ENCODE measurements at regions not wholly inside any gene's neighbourhood (a gene's known extent, or its start where the extent isn't known, plus 50 kb on each side); places are given as distances from the start of the nearest gene placed in this dataset.

- Histone ChIP-seq H4K20me1 (ENCODE audit: low read depth) (no peaks in the 10 kb centered on the region), H3K27me3 (no peaks in the 10 kb centered on the region), H3K4me2 (no peak overlapping the region), H3F3A (ENCODE audit: low read depth) (no peaks in the 10 kb centered on the region), H3K9me3 (ENCODE audit: low read depth) (no peaks in the 10 kb centered on the region), H3K4me3 (no peak overlapping the region), H3K79me2 (ENCODE audit: low read depth) (no peaks in the 10 kb centered on the region), H3K9ac (no peak overlapping the region), H3K4me1 (no peaks in the 10 kb centered on the region), H3K36me3 (no peaks in the 10 kb centered on the region), H2AFZ (replicated peaks) (no peak overlapping the region), H3K27ac (no peak overlapping the region)
- Mint-ChIP-seq H3K4me1 (no peaks in the 10 kb centered on the region), H3K27ac (no peak overlapping the region), H3K4me3 (no peak overlapping the region), H3K36me3 (peaks cover 2% of the 10 kb centered on the region), H3K27me3 (ENCODE audit: insufficient read depth, low read depth) (peaks cover 2% of the 10 kb centered on the region), H3K9me3 (no peaks in the 10 kb centered on the region)
- TF ChIP-seq EZH2phosphoT487 (IDR thresholded peaks at IDR 0.05) (no peak), CTCF (IDR thresholded peaks at IDR 0.05) (no peak), EZH2 (IDR thresholded peaks at IDR 0.05) (no peak)
- DNase-seq (ENCODE audit: low spot score) = no peak
Observed at GRCh38 chr3:189117087-189117486, 54.7 kb upstream of the TPRG1 start.

GRCh38 chr3:189118896-189119295, 52.9 kb upstream of the TPRG1 start:
- TF ChIP-seq EZH2phosphoT487 (IDR thresholded peaks at IDR 0.05) (no peak), EZH2 (IDR thresholded peaks at IDR 0.05) (no peak), CTCF (IDR thresholded peaks at IDR 0.05) (no peak)
- Histone ChIP-seq H2AFZ (replicated peaks) (no peak overlapping the region), H4K20me1 (ENCODE audit: low read depth) (no peaks in the 10 kb centered on the region), H3K27ac (no peak overlapping the region), H3K9ac (no peak overlapping the region), H3F3A (ENCODE audit: low read depth) (no peaks in the 10 kb centered on the region), H3K4me2 (no peak overlapping the region), H3K4me1 (no peaks in the 10 kb centered on the region), H3K27me3 (no peaks in the 10 kb centered on the region), H3K4me3 (no peak overlapping the region), H3K36me3 (no peaks in the 10 kb centered on the region), H3K79me2 (ENCODE audit: low read depth) (no peaks in the 10 kb centered on the region), H3K9me3 (ENCODE audit: low read depth) (no peaks in the 10 kb centered on the region)
- H3K4me3 Mint-ChIP-seq = no peak overlapping the region
- peaks cover 2% of the 10 kb centered on the region for H3K27me3 Mint-ChIP-seq (ENCODE audit: insufficient read depth, low read depth)
- DNase-seq (ENCODE audit: low spot score) = no peak
- no peak overlapping the region for H3K27ac Mint-ChIP-seq
- H3K4me1 Mint-ChIP-seq = no peaks in the 10 kb centered on the region
- no peaks in the 10 kb centered on the region for H3K9me3 Mint-ChIP-seq
- peaks cover 2% of the 10 kb centered on the region for H3K36me3 Mint-ChIP-seq

GRCh38 chr3:189119950-189120349, 51.8 kb upstream of the TPRG1 start:
- Histone ChIP-seq H2AFZ (replicated peaks) (no peak overlapping the region), H3K27me3 (no peaks in the 10 kb centered on the region), H3K36me3 (no peaks in the 10 kb centered on the region), H3K4me3 (no peak overlapping the region), H3K79me2 (ENCODE audit: low read depth) (no peaks in the 10 kb centered on the region), H3K4me1 (no peaks in the 10 kb centered on the region), H3K9ac (no peak overlapping the region), H3K4me2 (no peak overlapping the region), H3K27ac (no peak overlapping the region), H3K9me3 (ENCODE audit: low read depth) (no peaks in the 10 kb centered on the region), H3F3A (ENCODE audit: low read depth) (no peaks in the 10 kb centered on the region), H4K20me1 (ENCODE audit: low read depth) (no peaks in the 10 kb centered on the region)
- Mint-ChIP-seq H3K36me3 (peaks cover 2% of the 10 kb centered on the region), H3K9me3 (no peaks in the 10 kb centered on the region), H3K4me1 (no peaks in the 10 kb centered on the region), H3K27ac (no peak overlapping the region), H3K4me3 (no peak overlapping the region), H3K27me3 (ENCODE audit: insufficient read depth, low read depth) (peaks cover 2% of the 10 kb centered on the region)
- no peak for TF ChIP-seq EZH2phosphoT487 (IDR thresholded peaks at IDR 0.05)
- TF ChIP-seq EZH2 (IDR thresholded peaks at IDR 0.05) = no peak
- TF ChIP-seq CTCF (IDR thresholded peaks at IDR 0.05) = no peak
- no peak for DNase-seq (ENCODE audit: low spot score)

Data from neural progenitor cell (in vitro differentiated cells).